ENCODE measurements at regions not wholly inside any gene's neighbourhood (a gene's known extent, or its start where the extent isn't known, plus 50 kb on each side); places are given as distances from the start of the nearest gene placed in this dataset.

DNA sequence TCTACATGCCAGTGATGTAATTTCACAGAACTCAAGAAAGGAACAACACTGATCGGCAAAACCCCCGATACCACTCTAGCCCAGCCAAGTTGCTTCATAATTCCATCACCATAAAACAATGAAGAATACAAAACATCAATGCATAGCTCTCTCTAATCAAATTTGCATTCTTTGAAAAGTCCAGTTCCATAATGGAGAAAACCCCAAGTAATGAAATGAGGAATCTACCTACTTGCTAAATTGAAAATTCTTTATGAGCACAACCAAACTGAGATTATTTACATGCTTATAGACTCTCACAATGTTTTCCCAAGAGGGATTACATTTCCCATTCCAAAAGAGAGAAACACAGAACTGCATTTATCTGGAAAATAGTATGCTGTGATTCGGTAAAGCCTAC is 186.5 kb downstream of the NR4A2 start:
- TF ChIP-seq CTCF (conservative IDR thresholded peaks at IDR 0.05; ENCODE audit: low read length) (no peak), EZH2phosphoT487 (IDR thresholded peaks at IDR 0.05; ENCODE audit: borderline replicate concordance, low read depth, low read length) (no peak)
